ENCODE measurements at regions not wholly inside any gene's neighbourhood (a gene's known extent, or its start where the extent isn't known, plus 50 kb on each side); places are given as distances from the start of the nearest gene placed in this dataset.

GRCh38 chr2:48145845-48146452, 168.5 kb upstream of the FOXN2 start:
- peak; percentile 58 to 68 (median 59) for DNase-seq

- DNase-seq, result peak; percentile 21 to 53 (median 32)
Observed at GRCh38 chr2:48146552-48146951, 167.9 kb upstream of the FOXN2 start.

GRCh38 chr2:48147719-48148118, 166.8 kb upstream of the FOXN2 start:
- no peak for DNase-seq

GRCh38 chr2:48148841-48149430, 165.5 kb upstream of the FOXN2 start:
- DNase-seq, result no peak

- no peak for DNase-seq
Observed at GRCh38 chr2:48157150-48157549, 157.3 kb upstream of the FOXN2 start.

- DNase-seq, result no peak
Observed at GRCh38 chr2:48161628-48162027, 152.9 kb upstream of the FOXN2 start.

GRCh38 chr2:48162742-48163141, 151.7 kb upstream of the FOXN2 start:
- DNase-seq, result no peak

- peak in 2 of 3 donors; percentile 44 to 50 for DNase-seq
Observed at GRCh38 chr2:48165070-48165753, 149.3 kb upstream of the FOXN2 start.

GRCh38 chr2:48169141-48169592, 145.3 kb upstream of the FOXN2 start:
- DNase-seq, result peak; percentile 66 to 79 (median 75)

GRCh38 chr2:48170281-48170680, 144.2 kb upstream of the FOXN2 start:
- peak; percentile 58 to 63 (median 61) for DNase-seq

GRCh38 chr2:48173141-48173540, 141.3 kb upstream of the FOXN2 start:
- no peak for DNase-seq

GRCh38 chr2:48174503-48174902, 140.0 kb upstream of the FOXN2 start:
- peak; percentile 70 to 73 (median 72) for DNase-seq

GRCh38 chr2:48175254-48175653, 139.2 kb upstream of the FOXN2 start:
- DNase-seq, result peak; percentile 29 to 54 (median 44)

GRCh38 chr2:48175656-48176055, 138.8 kb upstream of the FOXN2 start:
- DNase-seq, result no peak

GRCh38 chr2:48176876-48177275, 137.6 kb upstream of the FOXN2 start:
- DNase-seq, result no peak

GRCh38 chr2:48178611-48179010, 135.9 kb upstream of the FOXN2 start:
- DNase-seq, result no peak

GRCh38 chr2:48180557-48180956, 133.9 kb upstream of the FOXN2 start:
- no peak for DNase-seq

- no peak for DNase-seq
Observed at GRCh38 chr2:48183276-48183675, 131.2 kb upstream of the FOXN2 start.

- no peak for DNase-seq
Observed at GRCh38 chr2:48183991-48184390, 130.5 kb upstream of the FOXN2 start.

GRCh38 chr2:48187503-48187902, 127.0 kb upstream of the FOXN2 start:
- no peak for DNase-seq

- DNase-seq, result peak; percentile 51 to 81 (median 66)
Observed at GRCh38 chr2:48189552-48190228, 124.8 kb upstream of the FOXN2 start.

GRCh38 chr2:48190230-48190629, 124.3 kb upstream of the FOXN2 start:
- peak in 1 of 3 donors; percentile 49 for DNase-seq

GRCh38 chr2:48194641-48195040, 119.8 kb upstream of the FOXN2 start:
- no peak for DNase-seq

GRCh38 chr2:48195169-48195568, 119.3 kb upstream of the FOXN2 start:
- no peak for DNase-seq
